ENCODE measurements at regions not wholly inside any gene's neighbourhood (a gene's known extent, or its start where the extent isn't known, plus 50 kb on each side); places are given as distances from the start of the nearest gene placed in this dataset.
"Not testable (repeated sequence)": the region's sequence is repeated elsewhere in the genome, so short reads cannot be mapped to it uniquely, and the experiment has no call there.

DNA sequence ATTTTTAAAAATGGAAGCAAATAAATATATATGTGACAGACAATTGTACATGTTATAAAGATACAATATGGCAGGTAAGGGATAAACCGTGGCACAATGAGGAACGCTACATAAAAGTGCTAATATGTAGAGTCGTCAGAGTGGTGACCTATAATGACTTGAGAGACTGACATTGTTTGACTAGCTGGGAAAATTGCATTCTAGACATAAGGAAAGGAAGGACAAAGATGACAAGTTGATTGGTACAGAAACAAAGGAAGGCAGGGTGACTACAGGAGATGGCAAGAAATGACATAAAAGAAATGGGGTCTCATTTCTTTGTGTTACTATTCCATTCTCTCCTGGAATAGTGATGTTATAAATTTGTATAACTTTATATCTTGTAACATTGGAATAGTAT lies 420.4 kb downstream of the DSC3 start:
- DNase-seq, result no peak

DNA sequence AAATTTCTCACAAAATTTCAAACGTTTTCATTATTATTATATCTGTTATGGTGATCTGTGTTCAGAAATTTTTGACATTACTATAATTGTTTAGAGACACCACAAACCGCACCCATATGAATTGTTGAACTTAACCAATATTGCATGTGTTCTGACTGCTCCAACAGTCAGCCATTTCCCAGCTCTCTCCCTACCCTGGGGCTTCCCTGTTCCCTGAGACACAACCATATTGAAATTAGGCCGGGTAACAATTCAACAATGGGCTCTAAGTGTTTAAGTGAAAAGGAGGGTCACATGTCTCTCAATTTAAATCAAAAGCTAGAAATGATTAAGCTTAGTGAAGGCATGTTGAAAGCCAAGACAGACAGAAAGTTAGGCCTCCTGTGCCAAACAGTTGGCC lies 424.0 kb downstream of the DSC3 start:
- no peak for DNase-seq

DNA sequence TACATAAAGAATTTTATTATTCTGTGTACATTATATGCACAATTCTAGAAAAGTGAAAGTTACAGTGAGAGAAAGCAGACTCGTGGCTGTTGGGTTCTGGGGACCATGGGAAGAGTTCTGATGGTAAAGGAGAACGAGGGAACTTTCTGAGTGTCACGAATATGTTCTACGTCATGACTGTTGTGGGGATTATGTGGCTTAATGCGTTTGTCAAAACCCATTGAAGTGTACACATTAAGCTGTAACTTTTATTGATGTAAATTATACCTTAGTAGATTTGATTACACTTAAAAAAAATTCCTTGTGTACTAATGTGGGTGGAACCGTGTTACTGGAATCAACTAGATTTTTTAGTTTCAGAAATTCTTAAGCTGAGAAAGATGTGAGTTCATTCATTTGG lies 426.1 kb downstream of the DSC3 start:
- peak; percentile 7 for DNase-seq

DNA sequence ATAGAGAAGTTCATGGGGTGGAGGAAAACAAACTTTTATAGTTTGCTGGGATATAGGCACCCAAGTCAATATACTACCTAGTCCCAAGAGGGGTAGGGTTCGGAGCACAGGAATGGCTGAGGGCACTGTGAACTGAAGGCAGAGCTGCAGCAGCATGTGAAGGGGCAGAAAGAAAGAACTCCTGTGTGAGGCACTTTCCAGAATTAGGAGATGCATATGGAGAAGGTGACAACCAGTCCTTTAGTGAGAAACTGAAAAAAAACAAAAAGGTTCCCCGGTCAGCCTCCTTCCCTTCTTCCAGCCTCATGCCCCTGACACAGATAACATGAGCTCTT lies 429.1 kb downstream of the DSC3 start:
- DNase-seq, result no peak

DNA sequence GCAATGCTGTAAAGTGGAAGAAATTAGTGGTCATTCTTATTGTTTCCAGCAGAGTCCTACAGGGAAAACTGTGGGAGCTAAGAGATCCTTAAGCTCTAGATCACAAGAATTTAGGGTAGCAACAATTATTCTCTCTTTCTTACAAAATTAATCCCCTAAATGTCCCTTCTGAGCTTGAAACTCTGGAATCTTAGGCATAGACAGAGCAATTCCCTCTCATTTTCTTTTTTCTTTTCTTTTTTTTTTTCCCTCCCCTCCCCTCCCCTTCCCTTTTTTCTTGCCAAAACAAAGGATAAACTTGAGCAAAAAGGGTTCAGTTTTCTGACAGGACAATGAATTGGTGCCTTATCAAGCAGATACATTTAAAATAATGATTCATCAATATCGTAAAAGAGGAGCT lies 441.0 kb downstream of the DSC3 start:
- no peak for DNase-seq

DNA sequence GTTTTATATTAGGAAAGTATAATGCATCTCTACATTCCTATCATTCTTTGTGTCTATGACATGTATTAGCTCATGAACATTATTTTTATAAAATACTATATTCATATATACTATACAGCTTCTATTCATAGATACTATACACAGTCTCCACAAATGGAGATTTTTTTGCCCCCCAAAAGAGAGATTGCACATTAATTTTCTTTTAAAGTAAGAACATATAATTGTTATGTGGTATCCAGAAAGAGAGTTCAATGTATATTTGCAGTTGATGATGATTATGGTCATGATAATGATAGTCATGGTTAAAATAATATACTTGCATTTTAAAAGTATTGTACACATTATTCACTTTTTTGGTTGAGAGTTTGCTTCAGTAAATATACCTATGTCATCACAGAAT lies 445.3 kb downstream of the DSC3 start:
- no peak for DNase-seq

GRCh38 chr18:30596635-30597034 lies 445.9 kb downstream of the DSC3 start:
- no peak for DNase-seq

GRCh38 chr18:30595942-30596341 lies 446.6 kb downstream of the DSC3 start:
- DNase-seq, result no peak

- not testable (repeated sequence) for DNase-seq
Observed at GRCh38 chr18:30594911-30595310, 447.6 kb downstream of the DSC3 start.

DNA sequence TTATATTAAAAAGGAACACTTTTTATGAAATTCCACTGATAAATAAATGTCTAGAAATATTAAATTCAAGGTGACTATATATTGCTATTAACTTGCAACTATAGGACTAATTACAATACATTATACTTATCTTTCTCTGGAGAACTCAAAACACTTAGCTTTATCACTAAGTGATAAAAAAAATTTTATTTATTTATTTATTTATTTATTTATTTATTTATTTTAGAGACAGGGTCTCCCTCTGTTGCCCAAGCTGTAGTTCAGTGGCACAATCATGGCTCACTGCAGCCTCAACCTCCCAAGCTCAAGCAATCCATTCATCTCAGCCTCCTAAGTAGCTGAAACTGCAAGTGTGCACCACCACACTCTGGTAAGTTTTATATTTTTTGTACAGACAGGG lies 451.1 kb downstream of the DSC3 start:
- DNase-seq, result no peak

- no peak for DNase-seq
Observed at GRCh38 chr18:30588673-30589164, 453.8 kb downstream of the DSC3 start.

- no peak for DNase-seq
Observed at GRCh38 chr18:30583768-30584167, 458.8 kb downstream of the DSC3 start.

- no peak for DNase-seq
Observed at GRCh38 chr18:30582078-30582477, 460.5 kb downstream of the DSC3 start.

GRCh38 chr18:30578707-30579106 lies 463.8 kb downstream of the DSC3 start:
- DNase-seq, result no peak

DNA sequence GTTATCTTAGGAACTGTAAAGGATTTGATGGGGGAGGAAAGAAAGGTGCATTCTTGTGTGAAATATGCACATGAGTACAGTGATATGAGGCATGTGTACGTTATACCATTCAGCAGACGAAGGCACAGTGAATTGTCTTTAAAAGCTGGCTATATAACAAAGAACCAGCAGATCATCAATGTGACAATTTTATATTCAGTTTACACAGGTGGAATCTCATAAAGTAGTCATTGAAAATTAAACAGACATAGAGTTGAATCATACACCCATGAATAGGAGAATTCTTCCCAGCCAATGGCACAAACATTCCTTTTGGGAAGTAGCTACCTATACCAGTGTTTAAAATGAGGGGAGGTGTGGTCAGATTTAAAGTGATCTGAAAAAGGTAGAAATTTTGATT lies 470.3 kb downstream of the DSC3 start:
- no peak for DNase-seq

DNA sequence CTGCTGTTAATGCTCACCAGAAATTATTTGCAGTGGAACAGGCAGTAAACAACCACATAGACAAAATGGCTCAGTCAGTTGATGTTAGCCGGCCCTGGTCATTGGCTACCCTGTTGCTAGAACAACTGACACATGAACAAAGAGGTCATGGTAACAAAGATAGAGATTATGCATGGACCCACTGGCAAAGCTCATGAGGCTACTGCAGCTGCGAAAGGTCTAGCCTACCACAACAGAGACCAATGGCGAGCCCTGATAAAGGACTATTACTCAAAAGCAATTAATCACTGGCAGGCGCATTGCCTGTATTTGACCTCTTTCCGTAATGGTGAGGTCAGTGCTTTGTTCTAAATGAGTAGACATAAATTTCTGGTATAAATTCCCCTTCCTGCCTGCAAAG lies 474.2 kb downstream of the DSC3 start:
- DNase-seq, result no peak

DNA sequence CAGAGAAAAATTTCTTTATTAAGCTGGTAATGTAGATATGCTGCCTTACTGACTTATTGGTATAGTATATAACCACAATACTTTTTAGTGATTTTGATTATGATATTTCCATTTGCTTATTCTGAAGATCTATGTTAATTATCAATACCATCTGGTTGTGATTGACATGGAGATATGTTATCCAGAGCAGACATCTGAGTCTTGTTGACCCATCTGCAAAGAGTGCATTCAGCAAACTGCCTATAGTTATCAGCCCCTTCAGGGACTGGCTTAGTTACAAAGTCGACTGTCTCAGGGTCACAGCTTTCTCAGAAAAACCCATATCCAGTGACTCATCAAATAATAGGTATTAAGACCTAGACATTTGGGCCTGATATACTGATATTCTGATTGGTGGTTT lies 475.7 kb downstream of the DSC3 start:
- DNase-seq, result no peak

- no peak for DNase-seq
Observed at GRCh38 chr18:30562231-30562630, 480.3 kb downstream of the DSC3 start.

GRCh38 chr18:30556112-30556511 lies 486.4 kb downstream of the DSC3 start:
- no peak for DNase-seq

DNA sequence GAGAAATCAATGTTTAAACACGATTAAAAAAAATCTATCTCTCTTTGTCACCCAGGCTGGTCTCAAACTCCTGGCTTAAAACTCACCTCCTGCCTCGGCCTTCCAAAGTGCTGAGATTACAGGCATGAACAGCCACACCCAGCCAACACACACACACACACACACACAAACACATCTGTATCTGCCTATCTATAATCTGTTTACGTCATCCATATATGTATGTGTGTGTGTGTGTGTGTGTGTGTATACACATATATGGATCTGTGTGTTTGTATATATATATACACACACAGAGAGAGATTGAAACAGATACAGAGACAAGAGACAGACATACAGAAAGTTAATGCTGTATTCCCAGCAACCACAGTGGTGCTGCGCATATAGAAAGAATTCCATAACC lies 497.1 kb downstream of the DSC3 start:
- no peak for DNase-seq

GRCh38 chr18:30544141-30544540 lies 498.4 kb downstream of the DSC3 start:
- no peak for DNase-seq

GRCh38 chr18:30533716-30534115 lies 508.8 kb downstream of the DSC3 start:
- DNase-seq, result no peak

DNA sequence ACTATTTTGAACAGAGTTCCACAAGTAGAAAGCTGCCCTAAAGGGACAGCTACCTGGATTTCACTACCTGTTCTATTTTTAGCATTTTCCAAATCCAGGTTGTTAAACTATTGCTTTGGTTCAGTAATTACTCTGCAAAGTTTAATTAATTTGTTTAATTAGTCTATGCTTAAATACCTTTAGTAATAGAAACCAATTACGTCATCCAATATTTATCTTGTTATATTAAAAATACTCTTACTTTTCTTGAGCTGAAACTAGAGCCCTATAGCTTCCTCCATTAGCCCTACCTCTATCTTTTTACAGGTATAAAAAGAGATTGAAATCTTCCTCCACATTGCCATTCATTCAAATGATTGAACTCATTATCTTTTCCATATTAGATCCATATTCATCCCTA lies 514.6 kb downstream of the DSC3 start:
- no peak for DNase-seq

GRCh38 chr18:30527226-30527625 lies 515.3 kb downstream of the DSC3 start:
- DNase-seq, result no peak

DNA sequence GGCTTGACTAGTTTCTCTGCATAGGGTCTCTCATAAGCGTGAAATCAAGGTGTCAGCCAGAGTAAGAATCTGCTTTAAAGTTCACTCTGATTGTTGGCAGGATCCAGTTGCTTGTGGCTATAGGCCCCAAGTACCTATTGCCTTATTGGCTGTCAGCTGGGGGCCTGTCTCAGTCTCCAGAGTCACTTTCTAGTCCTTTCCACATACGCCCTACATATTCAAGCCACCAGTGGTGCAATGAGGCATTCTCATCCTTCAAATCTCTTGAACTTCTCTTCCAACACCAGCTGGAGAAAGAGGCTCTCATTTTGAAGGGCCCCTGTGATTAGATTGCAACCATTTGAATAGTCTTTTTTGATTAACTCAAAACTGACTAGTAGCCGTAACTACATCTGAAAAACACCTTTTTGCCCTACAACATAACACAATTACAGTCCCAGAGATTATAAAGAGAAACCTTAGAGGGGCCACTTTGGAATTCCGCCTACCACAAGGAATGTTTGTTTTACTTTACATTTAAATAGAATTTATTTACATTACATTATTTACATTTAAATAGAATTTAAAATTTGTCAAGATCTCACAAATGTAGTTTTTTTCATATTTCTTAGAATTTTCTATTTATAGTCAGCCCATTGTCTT lies 520.1 kb downstream of the DSC3 start:
- DNase-seq, result no peak

DNA sequence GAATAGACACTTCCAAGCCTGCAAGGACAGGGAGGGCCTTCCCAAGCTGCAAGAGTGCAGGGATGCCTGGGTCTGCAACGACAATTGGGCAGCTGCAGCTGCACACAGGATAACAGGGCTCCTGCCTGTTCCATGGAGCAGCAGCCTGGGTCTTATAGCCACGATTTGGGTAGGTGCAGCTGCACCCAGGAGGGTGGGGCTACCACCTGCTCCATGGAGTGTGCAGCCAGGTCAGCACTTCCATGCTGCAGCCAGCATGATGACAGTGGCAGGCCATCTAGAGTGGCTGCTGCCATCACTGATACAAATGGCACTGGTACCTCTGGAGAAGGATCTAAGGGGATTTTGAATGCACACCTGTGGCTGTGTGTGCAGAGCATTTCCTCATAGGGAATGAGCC lies 528.5 kb downstream of the DSC3 start:
- DNase-seq, result peak; percentile 27
